Lower leg skin (tissue), 3 donors: ENCODE measurements at regions not wholly inside any gene's neighbourhood (a gene's known extent, or its start where the extent isn't known, plus 50 kb on each side); places are given as distances from the start of the nearest gene placed in this dataset.

ENCODE experiments used
- POLR2A ChIP-seq, 2 donors: fragments of 450-650 bp; IDR thresholded peaks; one replicate each; pipeline ENCODE4 v1.6.1; 2016 to 2017; ENCODE audit warnings: antibody characterized with exemption in 2 of 2, mild to moderate bottlenecking in 1 of 2, moderate library complexity in 1 of 2
- TF ChIP-seq, protein P1 (sequence below), 3 donors: fragments of 450-650 bp; IDR thresholded peaks; one replicate each; pipeline ENCODE4 v1.5.1; 2016; ENCODE audit warnings: antibody characterized with exemption in 3 of 3, mild to moderate bottlenecking in 3 of 3, moderate library complexity in 2 of 3

GRCh38 chr2:15875969-15876705 lies 64.2 kb upstream of the MYCN start:
- TF ChIP-seq, protein P1, sequence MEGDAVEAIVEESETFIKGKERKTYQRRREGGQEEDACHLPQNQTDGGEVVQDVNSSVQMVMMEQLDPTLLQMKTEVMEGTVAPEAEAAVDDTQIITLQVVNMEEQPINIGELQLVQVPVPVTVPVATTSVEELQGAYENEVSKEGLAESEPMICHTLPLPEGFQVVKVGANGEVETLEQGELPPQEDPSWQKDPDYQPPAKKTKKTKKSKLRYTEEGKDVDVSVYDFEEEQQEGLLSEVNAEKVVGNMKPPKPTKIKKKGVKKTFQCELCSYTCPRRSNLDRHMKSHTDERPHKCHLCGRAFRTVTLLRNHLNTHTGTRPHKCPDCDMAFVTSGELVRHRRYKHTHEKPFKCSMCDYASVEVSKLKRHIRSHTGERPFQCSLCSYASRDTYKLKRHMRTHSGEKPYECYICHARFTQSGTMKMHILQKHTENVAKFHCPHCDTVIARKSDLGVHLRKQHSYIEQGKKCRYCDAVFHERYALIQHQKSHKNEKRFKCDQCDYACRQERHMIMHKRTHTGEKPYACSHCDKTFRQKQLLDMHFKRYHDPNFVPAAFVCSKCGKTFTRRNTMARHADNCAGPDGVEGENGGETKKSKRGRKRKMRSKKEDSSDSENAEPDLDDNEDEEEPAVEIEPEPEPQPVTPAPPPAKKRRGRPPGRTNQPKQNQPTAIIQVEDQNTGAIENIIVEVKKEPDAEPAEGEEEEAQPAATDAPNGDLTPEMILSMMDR (IDR thresholded peaks at IDR 0.05) = no peak
- no peak for TF ChIP-seq POLR2A (IDR thresholded peaks at IDR 0.05)
